ENCODE measurements at regions not wholly inside any gene's neighbourhood (a gene's known extent, or its start where the extent isn't known, plus 50 kb on each side); places are given as distances from the start of the nearest gene placed in this dataset.

GRCh38 chr19:30802424-30803013, 430.3 kb downstream of the ZNF536 start:
- no peak overlapping the region for H3K27ac ChIP-seq
- DNase-seq (ENCODE audit: low read depth, low spot score), result no peak

GRCh38 chr19:30799865-30800755, 427.9 kb downstream of the ZNF536 start:
- no peak overlapping the region for H3K27ac ChIP-seq
- no peak for DNase-seq (ENCODE audit: low read depth, low spot score)

- no peak for DNase-seq (ENCODE audit: low read depth, low spot score)
- no peak overlapping the region for H3K27ac ChIP-seq
These were observed 423.5 kb downstream of the ZNF536 start for GRCh38 chr19:30795727-30796126.

GRCh38 chr19:30792561-30793505, 420.6 kb downstream of the ZNF536 start:
- DNase-seq (ENCODE audit: low read depth, low spot score), result no peak
- no peak overlapping the region for H3K27ac ChIP-seq

DNA sequence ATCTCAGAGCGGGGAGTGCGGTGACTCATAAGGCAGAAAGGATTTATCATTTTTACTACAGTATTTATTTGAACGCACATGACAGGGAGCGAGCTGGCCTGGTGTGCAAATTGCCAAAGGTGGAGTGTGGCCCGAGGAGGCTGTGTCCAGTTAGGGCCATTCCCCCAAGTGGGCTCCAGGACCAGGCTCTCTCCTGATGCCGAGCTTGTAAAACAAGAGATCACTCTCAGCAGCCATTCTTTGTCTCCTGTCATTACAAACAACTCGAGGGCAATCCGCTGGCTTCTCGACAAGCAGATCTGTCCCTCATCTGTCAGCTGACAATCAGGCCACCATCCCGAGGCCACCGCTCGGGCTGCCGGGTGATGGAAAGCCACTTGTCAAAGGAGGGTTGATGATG, 418.9 kb downstream of the ZNF536 start:
- DNase-seq (ENCODE audit: low read depth, low spot score), result no peak
- no peak overlapping the region for H3K27ac ChIP-seq

- no peak overlapping the region for H3K27ac ChIP-seq
- DNase-seq (ENCODE audit: low read depth, low spot score), result no peak
These were observed 418.0 kb downstream of the ZNF536 start for GRCh38 chr19:30790056-30790680.

- no peak for DNase-seq (ENCODE audit: low read depth, low spot score)
- no peak overlapping the region for H3K27ac ChIP-seq
These were observed 416.1 kb downstream of the ZNF536 start for GRCh38 chr19:30788105-30788765.

- DNase-seq (ENCODE audit: low read depth, low spot score), result no peak
- no peak overlapping the region for H3K27ac ChIP-seq
These were observed 413.4 kb downstream of the ZNF536 start for GRCh38 chr19:30785458-30786137.

- no peak overlapping the region for H3K27ac ChIP-seq
- DNase-seq (ENCODE audit: low read depth, low spot score), result no peak
These were observed 412.8 kb downstream of the ZNF536 start for GRCh38 chr19:30784850-30785457.

DNA sequence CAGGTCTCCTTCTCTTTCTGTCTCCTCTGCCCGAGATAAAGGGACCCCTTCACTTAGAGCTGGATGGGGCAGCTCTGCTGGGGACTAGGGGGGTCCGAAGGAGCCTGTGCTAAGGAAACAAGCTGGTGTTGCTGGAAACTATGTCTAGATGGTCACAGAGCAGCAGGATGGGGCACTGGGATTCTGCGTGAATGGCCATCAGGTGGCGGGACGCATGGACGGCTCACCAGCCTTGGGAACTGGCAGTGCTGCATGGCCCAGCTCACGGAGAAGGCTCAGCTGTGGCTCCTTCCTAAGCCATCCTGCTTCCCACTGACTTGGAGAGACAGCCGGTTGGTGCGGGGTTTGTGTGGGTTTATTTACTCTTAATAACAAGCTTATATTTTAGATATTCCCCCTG, 411.8 kb downstream of the ZNF536 start:
- no peak for DNase-seq (ENCODE audit: low read depth, low spot score)
- no peak overlapping the region for H3K27ac ChIP-seq

- no peak for DNase-seq (ENCODE audit: low read depth, low spot score)
- no peak overlapping the region for H3K27ac ChIP-seq
These were observed 411.0 kb downstream of the ZNF536 start for GRCh38 chr19:30783212-30783611.

GRCh38 chr19:30781519-30781918, 409.3 kb downstream of the ZNF536 start:
- no peak overlapping the region for H3K27ac ChIP-seq
- no peak for DNase-seq (ENCODE audit: low read depth, low spot score)

- no peak overlapping the region for H3K27ac ChIP-seq
- DNase-seq (ENCODE audit: low read depth, low spot score), result no peak
These were observed 408.9 kb downstream of the ZNF536 start for GRCh38 chr19:30781047-30781446.

DNA sequence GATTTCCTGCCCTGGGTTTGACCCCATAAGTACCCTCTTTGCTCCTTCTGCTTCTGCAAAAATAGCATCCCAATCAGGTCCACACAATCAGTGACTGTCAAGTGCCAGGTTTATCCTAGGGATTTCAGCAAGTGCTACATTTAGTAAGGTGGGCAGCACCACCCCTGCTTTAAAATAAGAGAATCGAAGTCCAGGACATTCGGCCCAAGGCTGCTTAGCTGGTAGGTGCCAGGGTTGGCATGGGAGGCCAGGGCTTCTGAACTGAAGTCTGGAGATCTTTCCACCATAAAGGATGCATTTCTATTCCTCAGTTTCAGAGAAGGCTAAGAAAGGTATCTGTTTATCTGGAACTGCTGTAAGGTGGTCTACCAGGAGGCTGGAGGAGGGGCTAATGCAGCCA, 408.3 kb downstream of the ZNF536 start:
- DNase-seq (ENCODE audit: low read depth, low spot score), result no peak
- H3K27ac ChIP-seq, result no peak overlapping the region

- H3K27ac ChIP-seq, result no peak overlapping the region
- DNase-seq (ENCODE audit: low read depth, low spot score), result no peak
These were observed 407.8 kb downstream of the ZNF536 start for GRCh38 chr19:30780032-30780431.

GRCh38 chr19:30778961-30779715, 407.0 kb downstream of the ZNF536 start:
- no peak for DNase-seq (ENCODE audit: low read depth, low spot score)
- no peak overlapping the region for H3K27ac ChIP-seq

GRCh38 chr19:30778061-30778460, 405.9 kb downstream of the ZNF536 start:
- DNase-seq (ENCODE audit: low read depth, low spot score), result no peak
- H3K27ac ChIP-seq, result no peak overlapping the region

GRCh38 chr19:30775956-30776355, 403.8 kb downstream of the ZNF536 start:
- H3K27ac ChIP-seq, result no peak overlapping the region
- no peak for DNase-seq (ENCODE audit: low read depth, low spot score)

All from epithelial cell of prostate (primary cell).